ENCODE measurements at regions not wholly inside any gene's neighbourhood (a gene's known extent, or its start where the extent isn't known, plus 50 kb on each side); places are given as distances from the start of the nearest gene placed in this dataset.

- Histone ChIP-seq H3K9me3 (peaks cover 0 to 14% (median 13%) of the 10 kb centered on the region in 3 donors), H3K27ac (no peak overlapping the region), H3K4me3 (no peak overlapping the region), H3K4me1 (no peaks in the 10 kb centered on the region), H3K27me3 (no peaks in the 10 kb centered on the region), H3K36me3 (no peaks in the 10 kb centered on the region)
- TF ChIP-seq CTCF (IDR thresholded peaks at IDR 0.05), result no peak
- no peak for DNase-seq
- intact Hi-C loops (cut with DNase I; ENCODE audit: low total_unique reads), result no loop called here
Measured at GRCh38 chr12:71252473-71252872, 94.7 kb upstream of the TSPAN8 start.

GRCh38 chr12:71250166-71250565, 92.4 kb upstream of the TSPAN8 start:
- Histone ChIP-seq H3K9me3 (peaks cover 0 to 14% (median 13%) of the 10 kb centered on the region in 3 donors), H3K4me1 (no peaks in the 10 kb centered on the region), H3K36me3 (no peaks in the 10 kb centered on the region), H3K4me3 (no peak overlapping the region), H3K27ac (no peak overlapping the region), H3K27me3 (no peaks in the 10 kb centered on the region)
- intact Hi-C loops (cut with DNase I; ENCODE audit: low total_unique reads), result no loop called here
- no peak for TF ChIP-seq CTCF (IDR thresholded peaks at IDR 0.05)
- DNase-seq, result no peak

GRCh38 chr12:71243370-71243769, 85.6 kb upstream of the TSPAN8 start:
- Histone ChIP-seq H3K36me3 (no peaks in the 10 kb centered on the region), H3K27ac (peak overlapping the region; percentile 11 to 44), H3K27me3 (no peaks in the 10 kb centered on the region), H3K4me1 (peaks cover 0 to 42% (median 3%) of the 10 kb centered on the region in 4 donors), H3K9me3 (no peaks in the 10 kb centered on the region), H3K4me3 (no peak overlapping the region)
- intact Hi-C loops (cut with DNase I; ENCODE audit: low total_unique reads), result no loop called here
- TF ChIP-seq CTCF (IDR thresholded peaks at IDR 0.05), result no peak
- no peak for DNase-seq

- H3K36me3 ChIP-seq, result no peaks in the 10 kb centered on the region
- no peak for TF ChIP-seq CTCF (IDR thresholded peaks at IDR 0.05)
- intact Hi-C loops (cut with DNase I; ENCODE audit: low total_unique reads), result no loop called here
- no peaks in the 10 kb centered on the region for H3K27me3 ChIP-seq
- H3K4me3 ChIP-seq, result no peak overlapping the region
- H3K27ac ChIP-seq, result peak overlapping the region in 1 of 2 donors; percentile 44
- DNase-seq, result no peak
- H3K9me3 ChIP-seq, result no peaks in the 10 kb centered on the region
- H3K4me1 ChIP-seq, result peaks cover 0 to 42% (median 3%) of the 10 kb centered on the region in 4 donors
Measured at GRCh38 chr12:71242511-71242910, 84.7 kb upstream of the TSPAN8 start.

- Histone ChIP-seq H3K27ac (peak overlapping the region; percentile 5 to 51), H3K27me3 (no peaks in the 10 kb centered on the region), H3K4me1 (peaks cover 0 to 42% (median 3%) of the 10 kb centered on the region in 4 donors), H3K4me3 (no peak overlapping the region), H3K9me3 (no peaks in the 10 kb centered on the region), H3K36me3 (no peaks in the 10 kb centered on the region)
- TF ChIP-seq CTCF (IDR thresholded peaks at IDR 0.05), result no peak
- DNase-seq, result no peak
- intact Hi-C loops (cut with DNase I; ENCODE audit: low total_unique reads), result no loop called here
Measured at GRCh38 chr12:71240946-71241345, 83.1 kb upstream of the TSPAN8 start.

DNA sequence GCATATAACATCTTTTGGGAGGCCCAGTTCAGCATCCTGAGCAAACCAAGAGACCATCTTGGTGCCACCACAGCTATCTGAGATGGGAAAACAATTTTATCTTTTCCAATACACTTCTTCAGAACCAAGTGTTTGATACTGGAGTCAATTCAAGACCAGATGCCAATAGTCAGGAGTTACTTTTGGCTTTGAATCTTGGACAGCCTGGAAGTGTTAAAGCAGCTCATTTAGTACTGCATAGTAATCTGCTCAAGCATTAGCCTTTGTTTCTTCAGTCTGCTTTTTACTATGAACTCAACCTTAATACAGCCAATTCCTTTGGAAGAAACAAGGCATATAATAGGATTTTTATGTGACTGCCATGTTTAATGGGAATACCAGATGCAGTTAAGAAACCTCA, 81.9 kb upstream of the TSPAN8 start:
- Histone ChIP-seq H3K27ac (peak overlapping the region in 1 of 2 donors; percentile 51), H3K27me3 (no peaks in the 10 kb centered on the region), H3K4me1 (peaks cover 0 to 42% (median 3%) of the 10 kb centered on the region in 4 donors), H3K4me3 (no peak overlapping the region), H3K9me3 (no peaks in the 10 kb centered on the region), H3K36me3 (no peaks in the 10 kb centered on the region)
- intact Hi-C loops (cut with DNase I; ENCODE audit: low total_unique reads), result no loop called here
- TF ChIP-seq CTCF (IDR thresholded peaks at IDR 0.05), result no peak
- no peak for DNase-seq

Data from tibial artery (tissue), 4 donors.